IMR-90 (cell line): ENCODE measurements at regions not wholly inside any gene's neighbourhood (a gene's known extent, or its start where the extent isn't known, plus 50 kb on each side); places are given as distances from the start of the nearest gene placed in this dataset.

ENCODE experiments used
- ATAC-seq: fragments of 200-7000 bp; cut with Tn5 transposase; 2 replicates; pipeline ENCODE4 v1.9.1; 2020; ENCODE audit warnings: low read depth, mild to moderate bottlenecking, moderate library complexity
- BruUV-seq: library from RNA; stranded (reverse); fragments of 400-500 nt; replicated peaks from 2 replicates; lab custom pipeline; 2021; lab: Mats Ljungman, UMichigan
- CTCF ChIA-PET: fragments of 300-600 bp; formaldehyde crosslinking; extraction: SDS; loops from one replicate; lab custom pipeline; 2021; ENCODE audit warnings: antibody characterized with exemption; lab: Yijun Ruan, JAX
- POLR2A ChIA-PET: fragments of 300-600 bp; sonication (Branson Sonifier 250); formaldehyde crosslinking; loops from one replicate; lab custom pipeline; 2022; ENCODE audit warnings: antibody characterized with exemption; ENCODE audit not compliant: unreplicated experiment; lab: Charles Lee
- DNase-seq: peaks from one replicate; pipeline ENCODE4 v3.0.0; 2013
- H2AFZ ChIP-seq: replicated peaks from 2 replicates; pipeline ENCODE3; 2013; ENCODE audit warnings: low read length, mild to moderate bottlenecking; ENCODE audit not compliant: poor library complexity
- H2AK5ac ChIP-seq: 2 replicates; pipeline ENCODE4 v1.6.1; 2013; ENCODE audit warnings: low read depth, low read length, inconsistent platforms
- H2AK9ac ChIP-seq: replicated peaks from 2 replicates; pipeline ENCODE3; 2013; ENCODE audit warnings: mild to moderate bottlenecking, low read depth, low read length, moderate library complexity; ENCODE audit not compliant: poor library complexity
- H2BK120ac ChIP-seq: 2 replicates; pipeline ENCODE4 v1.6.1; 2013; ENCODE audit warnings: low read depth, low read length, inconsistent platforms
- H2BK15ac ChIP-seq: 3 replicates; pipeline ENCODE4 v1.6.1; 2013; ENCODE audit warnings: low read depth, low read length, inconsistent platforms
- H2BK20ac ChIP-seq: 2 replicates; pipeline ENCODE4 v1.6.1; 2013; ENCODE audit warnings: low read depth, mild to moderate bottlenecking, inconsistent platforms, low read length, moderate library complexity
- H2BK5ac ChIP-seq: 2 replicates; pipeline ENCODE4 v1.6.1; 2013; ENCODE audit warnings: mild to moderate bottlenecking, low read depth, low read length, inconsistent platforms; ENCODE audit not compliant: poor library complexity, severe bottlenecking
- H3K14ac ChIP-seq: replicated peaks from 2 replicates; pipeline ENCODE4 v1.6.1; 2013; ENCODE audit warnings: low read depth, low read length, inconsistent platforms
- H3K18ac ChIP-seq: 2 replicates; pipeline ENCODE4 v1.6.1; 2013; ENCODE audit warnings: low read depth, low read length, control low read depth
- H3K23ac ChIP-seq: 2 replicates; pipeline ENCODE4 v1.6.1; 2013; ENCODE audit warnings: low read depth, low read length, inconsistent platforms
- H3K27ac ChIP-seq: 2 replicates; pipeline ENCODE4 v1.5.1; 2013; ENCODE audit warnings: mild to moderate bottlenecking, control low read depth, low read length; ENCODE audit not compliant: insufficient read depth
- H3K27me3 ChIP-seq: 2 replicates; pipeline ENCODE4 v1.6.1; 2013; ENCODE audit warnings: low read length; ENCODE audit not compliant: control insufficient read depth, insufficient read depth
- H3K36me3 ChIP-seq: 2 replicates; pipeline ENCODE4 v1.6.1; 2013; ENCODE audit warnings: low read length, mixed read lengths; ENCODE audit not compliant: control insufficient read depth, insufficient read depth
- H3K4ac ChIP-seq: 2 replicates; pipeline ENCODE4 v1.6.1; 2013; ENCODE audit warnings: low read depth, low read length, inconsistent platforms
- H3K4me1 ChIP-seq: 2 replicates; pipeline ENCODE4 v1.6.1; 2013; ENCODE audit warnings: low read length, mixed read lengths; ENCODE audit not compliant: control insufficient read depth, insufficient read depth
- H3K4me2 ChIP-seq: 2 replicates; pipeline ENCODE4 v1.6.1; 2013; ENCODE audit warnings: low read depth, mild to moderate bottlenecking, control low read depth, low read length, moderate library complexity
- H3K4me3 ChIP-seq: 2 replicates; pipeline ENCODE4 v1.5.1; 2013; ENCODE audit warnings: low read depth, mild to moderate bottlenecking, control low read depth, low read length, moderate library complexity; ENCODE audit not compliant: insufficient read depth
- H3K56ac ChIP-seq: 2 replicates; pipeline ENCODE4 v1.6.1; 2013; ENCODE audit warnings: low read length, inconsistent platforms; ENCODE audit not compliant: insufficient read depth; ENCODE audit errors: extremely low read depth
- H3K79me1 ChIP-seq, 2 experiments: 2 replicates each; pipeline ENCODE4 v1.6.1; 2013; ENCODE audit warnings: low read length in 2 of 2, inconsistent platforms in 1 of 2, low read depth in 1 of 2
- H3K9ac ChIP-seq: 2 replicates; pipeline ENCODE4 v1.6.1; 2013; ENCODE audit warnings: low read depth, low read length, control low read depth
- H3K9me1 ChIP-seq: 2 replicates; pipeline ENCODE4 v1.6.1; 2013; ENCODE audit warnings: low read length, inconsistent platforms; ENCODE audit not compliant: insufficient read depth
- H3K9me3 ChIP-seq: 2 replicates; pipeline ENCODE4 v1.6.1; 2013; ENCODE audit warnings: low read length; ENCODE audit not compliant: control insufficient read depth, insufficient read depth
- H4K20me1 ChIP-seq: 2 replicates; pipeline ENCODE4 v1.6.1; 2013; ENCODE audit warnings: low read length, inconsistent platforms; ENCODE audit not compliant: insufficient read depth
- H4K5ac ChIP-seq: 2 replicates; pipeline ENCODE4 v1.6.1; 2013; ENCODE audit warnings: mild to moderate bottlenecking, low read depth, low read length, control low read depth
- H4K8ac ChIP-seq, 2 experiments: 2 replicates each; pipeline ENCODE4 v1.6.1; 2013; ENCODE audit warnings: low read depth in 2 of 2, low read length in 2 of 2, control low read depth in 1 of 2, inconsistent platforms in 1 of 2
- H4K91ac ChIP-seq: 2 replicates; pipeline ENCODE4 v1.6.1; 2013; ENCODE audit warnings: low read depth, low read length, inconsistent platforms; ENCODE audit not compliant: insufficient read depth
- RAD21 ChIP-seq: IDR thresholded peaks from 2 replicates; pipeline ENCODE4 v1.6.1; 2012; ENCODE audit warnings: low read length, improper control_type of control experiment
- RFX5 ChIP-seq: IDR thresholded peaks from 2 replicates; pipeline ENCODE4 v1.8.0; 2012; ENCODE audit warnings: low read depth, mild to moderate bottlenecking, low read length, moderate library complexity
- WGBS, 2 experiments: methylation state at CpG; one replicate each; pipeline versions ENCODE4 v1.1.5 to v1.1.7; 2013; ENCODE audit warnings: missing lambda C conversion rate in 2 of 2; ENCODE audit not compliant: insufficient read length in 1 of 2; ENCODE audit errors: extremely low coverage in 2 of 2; 5-methylcytosine and 5-hydroxymethylcytosine counted together
- dilution Hi-C: fragments of 300-500 bp; cut with HindIII; formaldehyde crosslinking; loops from one replicate; pipeline ENCODE4 v1.14.3; 2018; ENCODE audit warnings: low sequenced_read_pairs; ENCODE audit not compliant: unreplicated experiment
- in situ Hi-C: fragments of 300-500 bp; cut with MboI; formaldehyde crosslinking; loops from 3 replicates; pipeline ENCODE4 v1.14.3; 2019; ENCODE audit warnings: low sequenced_read_pairs, inconsistent platforms, mixed read lengths
- intact Hi-C: fragments of 100-400 bp; cut with micrococcal nuclease; formaldehyde crosslinking; loops from 2 replicates; pipeline ENCODE4 v1.10.0; 2022

GRCh38 chr4:123463869-123464268, 67.3 kb downstream of the SPRY1 start:
- in situ Hi-C loops = no loop called here
- H3K79me1 ChIP-seq = no peaks in the 10 kb centered on the region
- POLR2A ChIA-PET = no interaction called here

More at GRCh38 chr4:123463869-123464268, 67.3 kb downstream of the SPRY1 start:
- Histone ChIP-seq H3K4me2 (no peak overlapping the region), H3K4me3 (no peak overlapping the region), H2BK120ac (no peak overlapping the region), H3K56ac (no peak overlapping the region), H3K4me1 (no peaks in the 10 kb centered on the region), H4K5ac (no peak overlapping the region), H3K14ac (no peak overlapping the region), H2AK9ac (no peak overlapping the region), H4K91ac (no peak overlapping the region), H2BK20ac (no peak overlapping the region), H3K9me3 (no peaks in the 10 kb centered on the region), H2AFZ (no peak overlapping the region), H4K8ac (no peak overlapping the region), H3K18ac (no peak overlapping the region), H3K36me3 (no peaks in the 10 kb centered on the region), H3K9ac (no peak overlapping the region), H2BK5ac (no peak overlapping the region), H3K27me3 (no peaks in the 10 kb centered on the region), H2BK15ac (no peak overlapping the region), H3K9me1 (no peaks in the 10 kb centered on the region), H3K27ac (no peak overlapping the region), H4K20me1 (no peaks in the 10 kb centered on the region), H3K23ac (no peak overlapping the region), H2AK5ac (no peak overlapping the region), H3K4ac (no peak overlapping the region)
- no peak for TF ChIP-seq RFX5
- TF ChIP-seq RAD21 = no peak
- intact Hi-C loops (no loop called here), dilution Hi-C loops (no loop called here)
- DNase-seq (no peak), ATAC-seq (no peak)
- BruUV-seq = no TSS peak
- no CpG with 5 or more reads among the region's 3 CpGs for WGBS, 2 experiments
- CTCF ChIA-PET = no interaction called here
